CD4-positive, CD25-positive, alpha-beta regulatory T cell (primary cell): ENCODE measurements at regions not wholly inside any gene's neighbourhood (a gene's known extent, or its start where the extent isn't known, plus 50 kb on each side); places are given as distances from the start of the nearest gene placed in this dataset.

Source experiments
- ATAC-seq, 2 donors: fragments of 150-1000 bp; cut with Tn5 transposase; one replicate each; pipeline ENCODE4 v1.10.0; 2021; ENCODE audit warnings: low read depth in 2 of 2, moderate number of reproducible peaks in 2 of 2, moderate library complexity in 1 of 2
- DNase-seq, 3 donors: peaks; one replicate each; pipeline versions ENCODE4 v3.0.0 to v3.0.0-alpha.2; 2012 to 2022; ENCODE audit warnings: mixed read lengths in 1 of 3
- H3K27ac ChIP-seq: one replicate; pipeline ENCODE4 v1.7.0; 2013; ENCODE audit warnings: mild to moderate bottlenecking, low read length; ENCODE audit not compliant: insufficient read depth, poor library complexity, severe bottlenecking
- H3K27me3 ChIP-seq: one replicate; pipeline ENCODE4 v1.7.0; 2013; ENCODE audit warnings: low read length; ENCODE audit not compliant: control insufficient read depth, insufficient read depth
- H3K36me3 ChIP-seq: one replicate; pipeline ENCODE4 v1.7.0; 2013; ENCODE audit warnings: mild to moderate bottlenecking, low read length, moderate library complexity; ENCODE audit not compliant: control insufficient read depth, insufficient read depth
- H3K4me1 ChIP-seq: 2 replicates; pipeline ENCODE4 v1.7.0; 2013; ENCODE audit warnings: mild to moderate bottlenecking, low read length; ENCODE audit not compliant: insufficient read depth, control insufficient read depth, poor library complexity, severe bottlenecking
- H3K4me3 ChIP-seq: one replicate; pipeline ENCODE4 v1.7.0; 2013; ENCODE audit warnings: low read depth, mild to moderate bottlenecking, low read length, moderate library complexity
- H3K9me3 ChIP-seq, 2 experiments: 1 replicate in 1 of 2; 2 replicates in 1 of 2; pipeline ENCODE4 v1.7.0; 2013; ENCODE audit warnings: low read length in 2 of 2, mild to moderate bottlenecking in 1 of 2, moderate library complexity in 1 of 2; ENCODE audit not compliant: control insufficient read depth in 2 of 2
- H3K27ac Mint-ChIP-seq, 3 donors: one replicate each; pipeline ENCODE4 v1.8.0; 2020 to 2022; ENCODE audit warnings: mild to moderate bottlenecking in 3 of 3, mixed read lengths in 3 of 3, moderate library complexity in 2 of 3
- H3K27me3 Mint-ChIP-seq: one replicate; pipeline ENCODE4 v1.8.0; 2022; ENCODE audit warnings: mild to moderate bottlenecking, mixed read lengths
- H3K36me3 Mint-ChIP-seq: one replicate; pipeline ENCODE4 v1.8.0; 2020; ENCODE audit warnings: mixed read lengths
- H3K4me1 Mint-ChIP-seq, 4 donors: one replicate each; pipeline ENCODE4 v1.8.0; 2020 to 2022; ENCODE audit warnings: mixed read lengths in 4 of 4, mild to moderate bottlenecking in 1 of 4
- H3K4me3 Mint-ChIP-seq, 4 donors: one replicate each; pipeline ENCODE4 v1.8.0; 2020 to 2022; ENCODE audit warnings: mild to moderate bottlenecking in 4 of 4, mixed read lengths in 4 of 4, moderate library complexity in 3 of 4
- H3K9me3 Mint-ChIP-seq, 7 donors: one replicate each; pipeline ENCODE4 v1.8.0; 2020 to 2022; ENCODE audit warnings: mixed read lengths in 7 of 7, mild to moderate bottlenecking in 3 of 7, moderate library complexity in 2 of 7

- Mint-ChIP-seq H3K4me3 (no peak overlapping the region), H3K36me3 (no peaks in the 10 kb centered on the region), H3K9me3 (no peaks in the 10 kb centered on the region), H3K27me3 (peaks cover under 1% of the 10 kb centered on the region), H3K27ac (no peak overlapping the region), H3K4me1 (no peaks in the 10 kb centered on the region)
- no peak for ATAC-seq
- Histone ChIP-seq H3K36me3 (no peaks in the 10 kb centered on the region), H3K4me3 (no peak overlapping the region), H3K4me1 (no peaks in the 10 kb centered on the region), H3K27ac (no peak overlapping the region), H3K9me3 (no peaks in the 10 kb centered on the region), H3K27me3 (no peaks in the 10 kb centered on the region)
- no peak for DNase-seq
Measured at GRCh38 chr15:69813881-69814280, 283.8 kb downstream of the TLE3 start.

GRCh38 chr15:69814932-69815331 is 282.8 kb downstream of the TLE3 start:
- no peak for DNase-seq
- Histone ChIP-seq H3K27ac (no peak overlapping the region), H3K4me3 (no peak overlapping the region), H3K36me3 (no peaks in the 10 kb centered on the region), H3K4me1 (no peaks in the 10 kb centered on the region), H3K27me3 (no peaks in the 10 kb centered on the region), H3K9me3 (no peaks in the 10 kb centered on the region)
- H3K9me3 Mint-ChIP-seq: no peaks in the 10 kb centered on the region
- H3K27me3 Mint-ChIP-seq: no peaks in the 10 kb centered on the region
- no peak overlapping the region for H3K4me3 Mint-ChIP-seq
- H3K4me1 Mint-ChIP-seq: no peaks in the 10 kb centered on the region
- no peak for ATAC-seq
- no peaks in the 10 kb centered on the region for H3K36me3 Mint-ChIP-seq
- H3K27ac Mint-ChIP-seq: no peak overlapping the region

- Mint-ChIP-seq H3K4me3 (no peak overlapping the region), H3K36me3 (no peaks in the 10 kb centered on the region), H3K4me1 (no peaks in the 10 kb centered on the region), H3K27me3 (no peaks in the 10 kb centered on the region), H3K27ac (no peak overlapping the region), H3K9me3 (no peaks in the 10 kb centered on the region)
- Histone ChIP-seq H3K36me3 (no peaks in the 10 kb centered on the region), H3K4me3 (no peak overlapping the region), H3K4me1 (no peaks in the 10 kb centered on the region), H3K27me3 (no peaks in the 10 kb centered on the region), H3K9me3 (no peaks in the 10 kb centered on the region), H3K27ac (no peak overlapping the region)
- no peak for ATAC-seq
- DNase-seq: no peak
Measured at GRCh38 chr15:69815793-69816192, 281.9 kb downstream of the TLE3 start.

- Histone ChIP-seq H3K27ac (no peak overlapping the region), H3K9me3 (no peaks in the 10 kb centered on the region), H3K4me3 (no peak overlapping the region), H3K27me3 (no peaks in the 10 kb centered on the region), H3K4me1 (no peaks in the 10 kb centered on the region), H3K36me3 (no peaks in the 10 kb centered on the region)
- H3K36me3 Mint-ChIP-seq: no peaks in the 10 kb centered on the region
- DNase-seq (no peak), ATAC-seq (no peak)
- no peaks in the 10 kb centered on the region for H3K9me3 Mint-ChIP-seq
- no peaks in the 10 kb centered on the region for H3K27me3 Mint-ChIP-seq
- no peak overlapping the region for H3K4me3 Mint-ChIP-seq
- no peak overlapping the region for H3K27ac Mint-ChIP-seq
- H3K4me1 Mint-ChIP-seq: no peaks in the 10 kb centered on the region
Measured at GRCh38 chr15:69816522-69816921, 281.2 kb downstream of the TLE3 start.

- Histone ChIP-seq H3K36me3 (no peaks in the 10 kb centered on the region), H3K4me3 (no peak overlapping the region), H3K9me3 (no peaks in the 10 kb centered on the region), H3K27ac (no peak overlapping the region), H3K27me3 (no peaks in the 10 kb centered on the region), H3K4me1 (no peaks in the 10 kb centered on the region)
- Mint-ChIP-seq H3K4me1 (no peaks in the 10 kb centered on the region), H3K9me3 (no peaks in the 10 kb centered on the region), H3K27ac (no peak overlapping the region), H3K36me3 (no peaks in the 10 kb centered on the region), H3K4me3 (no peak overlapping the region), H3K27me3 (peaks cover 4% of the 10 kb centered on the region)
- DNase-seq (no peak), ATAC-seq (no peak)
Measured at GRCh38 chr15:69818529-69818928, 279.2 kb downstream of the TLE3 start.

DNA sequence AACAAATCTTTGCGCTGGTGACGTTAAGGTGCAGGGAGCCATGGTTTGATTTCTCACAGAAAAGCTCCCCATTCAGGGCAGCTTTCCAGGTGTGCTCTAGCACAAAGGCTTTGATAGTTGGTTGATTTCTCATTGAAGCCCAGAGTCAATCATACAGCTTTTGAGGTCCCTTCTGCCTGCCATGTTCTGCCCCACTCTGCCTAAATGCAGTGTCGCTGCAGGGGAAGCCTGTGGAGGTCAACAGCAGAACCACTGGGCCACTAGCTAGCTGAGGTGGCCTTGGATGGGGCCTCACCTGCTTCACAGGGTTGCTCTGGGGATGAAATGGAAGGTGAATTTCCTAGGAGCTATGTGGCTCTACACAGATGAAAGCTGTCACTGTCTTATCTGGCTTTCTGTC is 278.3 kb downstream of the TLE3 start:
- H3K36me3 Mint-ChIP-seq: no peaks in the 10 kb centered on the region
- H3K27ac Mint-ChIP-seq: no peak overlapping the region
- no peaks in the 10 kb centered on the region for H3K27me3 ChIP-seq

GRCh38 chr15:69820819-69821218 is 276.9 kb downstream of the TLE3 start:
- Mint-ChIP-seq H3K4me3 (no peak overlapping the region), H3K27ac (no peak overlapping the region), H3K36me3 (no peaks in the 10 kb centered on the region), H3K9me3 (peaks cover 0 to 1% (median 0%) of the 10 kb centered on the region in 7 donors), H3K27me3 (peaks cover 4% of the 10 kb centered on the region), H3K4me1 (no peaks in the 10 kb centered on the region)
- Histone ChIP-seq H3K4me3 (no peak overlapping the region), H3K36me3 (no peaks in the 10 kb centered on the region), H3K4me1 (no peaks in the 10 kb centered on the region), H3K27me3 (no peaks in the 10 kb centered on the region), H3K27ac (no peak overlapping the region), H3K9me3 (no peaks in the 10 kb centered on the region)
- ATAC-seq: no peak
- no peak for DNase-seq

More for the DNA sequence above, 278.3 kb downstream of the TLE3 start:
- Mint-ChIP-seq H3K4me3 (no peak overlapping the region), H3K4me1 (no peaks in the 10 kb centered on the region), H3K9me3 (no peaks in the 10 kb centered on the region), H3K27me3 (peaks cover 4% of the 10 kb centered on the region)
- Histone ChIP-seq H3K4me3 (no peak overlapping the region), H3K27ac (no peak overlapping the region), H3K9me3 (no peaks in the 10 kb centered on the region), H3K4me1 (no peaks in the 10 kb centered on the region), H3K36me3 (no peaks in the 10 kb centered on the region)
- no peak for ATAC-seq
- DNase-seq: no peak

GRCh38 chr15:69823223-69823907 is 274.4 kb downstream of the TLE3 start:
- Histone ChIP-seq H3K27me3 (no peaks in the 10 kb centered on the region), H3K36me3 (no peaks in the 10 kb centered on the region), H3K27ac (no peak overlapping the region), H3K9me3 (no peaks in the 10 kb centered on the region), H3K4me1 (no peaks in the 10 kb centered on the region), H3K4me3 (no peak overlapping the region)
- ATAC-seq (no peak), DNase-seq (no peak)
- no peaks in the 10 kb centered on the region for H3K4me1 Mint-ChIP-seq
- peaks cover 0 to 1% (median 0%) of the 10 kb centered on the region in 7 donors for H3K9me3 Mint-ChIP-seq
- H3K4me3 Mint-ChIP-seq: no peak overlapping the region
- peaks cover 4% of the 10 kb centered on the region for H3K27me3 Mint-ChIP-seq
- H3K27ac Mint-ChIP-seq: no peak overlapping the region
- no peaks in the 10 kb centered on the region for H3K36me3 Mint-ChIP-seq
